CD14-positive monocyte (primary cell): ENCODE measurements at regions not wholly inside any gene's neighbourhood (a gene's known extent, or its start where the extent isn't known, plus 50 kb on each side); places are given as distances from the start of the nearest gene placed in this dataset.

Experiments used
- DNase-seq, 3 donors: peaks; one replicate each; pipeline ENCODE4 v3.0.0-alpha.2; 2011 to 2022
- H2AFZ ChIP-seq: 2 replicates; pipeline ENCODE4 v1.6.0; 2012; ENCODE audit warnings: mild to moderate bottlenecking, low read depth, low read length, inconsistent platforms; ENCODE audit not compliant: insufficient read depth, poor library complexity, severe bottlenecking
- H3K27ac ChIP-seq, 2 donors: 1 replicate in 1 of 2; 2 replicates in 1 of 2; pipeline ENCODE4 v1.5.1; 2012 to 2013; ENCODE audit warnings: low read length in 2 of 2, control low read depth in 1 of 2, inconsistent platforms in 1 of 2, low read depth in 1 of 2, mild to moderate bottlenecking in 1 of 2
- H3K27me3 ChIP-seq, 2 donors: one replicate each; pipeline versions ENCODE4 v1.6.0 to v1.6.1; 2011 to 2013; ENCODE audit warnings: low read length in 2 of 2; ENCODE audit not compliant: control insufficient read depth in 2 of 2, insufficient read depth in 2 of 2
- H3K36me3 ChIP-seq, 2 donors: replicated peaks in 1 of 2; 1 replicate in 1 of 2; 2 replicates in 1 of 2; pipeline versions ENCODE4 v1.5.1 to v1.6.1; 2012 to 2013; ENCODE audit warnings: low read length in 2 of 2, control low read depth in 1 of 2, inconsistent platforms in 1 of 2, mild to moderate bottlenecking in 1 of 2; ENCODE audit not compliant: insufficient read depth in 2 of 2, control insufficient read depth in 1 of 2
- H3K4me1 ChIP-seq, 2 donors: 1 replicate in 1 of 2; 2 replicates in 1 of 2; pipeline versions ENCODE4 v1.5.1 to v1.6.1; 2012 to 2013; ENCODE audit warnings: low read length in 2 of 2, control low read depth in 1 of 2, inconsistent platforms in 1 of 2, mild to moderate bottlenecking in 1 of 2, moderate library complexity in 1 of 2; ENCODE audit not compliant: insufficient read depth in 2 of 2, control insufficient read depth in 1 of 2
- H3K4me2 ChIP-seq: replicated peaks from 2 replicates; pipeline ENCODE3; 2012; ENCODE audit warnings: low read length, moderate library complexity, mild to moderate bottlenecking; ENCODE audit not compliant: poor library complexity, severe bottlenecking; ENCODE audit errors: extremely low read depth
- H3K4me3 ChIP-seq, 3 experiments: fragments of 200-600 bp in 1 of 3; sonication (generic) in 1 of 3; replicated peaks in 1 of 3; 1 replicate in 2 of 3; 2 replicates in 1 of 3; pipeline ENCODE4 v1.5.1; 2011 to 2013; ENCODE audit warnings: low read length in 3 of 3, mild to moderate bottlenecking in 3 of 3, control low read depth in 2 of 3, low read depth in 2 of 3, inconsistent platforms in 1 of 3, moderate library complexity in 1 of 3
- H3K79me2 ChIP-seq: 2 replicates; pipeline ENCODE4 v1.6.0; 2012; ENCODE audit warnings: mild to moderate bottlenecking, control low read depth, inconsistent platforms, low read length, moderate library complexity; ENCODE audit not compliant: insufficient read depth
- H3K9ac ChIP-seq: 2 replicates; pipeline ENCODE4 v1.6.0; 2017; ENCODE audit warnings: low read length, mild to moderate bottlenecking; ENCODE audit not compliant: insufficient read depth, poor library complexity, severe bottlenecking
- H3K9me3 ChIP-seq, 2 donors: replicated peaks in 1 of 2; 1 replicate in 1 of 2; 2 replicates in 1 of 2; pipeline versions ENCODE4 v1.5.1 to v1.6.1; 2012 to 2013; ENCODE audit warnings: low read length in 2 of 2, control low read depth in 1 of 2; ENCODE audit not compliant: control insufficient read depth in 1 of 2, insufficient read depth in 1 of 2
- H4K20me1 ChIP-seq: 2 replicates; pipeline ENCODE4 v1.6.0; 2012; ENCODE audit warnings: mild to moderate bottlenecking, low read length, control low read depth, moderate library complexity; ENCODE audit not compliant: insufficient read depth
- H3K27ac Mint-ChIP-seq, 7 donors: one replicate each; pipeline ENCODE4 v1.8.0; 2020; ENCODE audit warnings: mild to moderate bottlenecking in 7 of 7, mixed read lengths in 7 of 7, moderate library complexity in 6 of 7, inconsistent platforms in 2 of 7
- H3K27me3 Mint-ChIP-seq, 3 donors: one replicate each; pipeline ENCODE4 v1.8.0; 2021 to 2022; ENCODE audit warnings: low read depth in 3 of 3, mild to moderate bottlenecking in 3 of 3, mixed read lengths in 3 of 3, moderate library complexity in 3 of 3, inconsistent platforms in 1 of 3
- H3K36me3 Mint-ChIP-seq, 2 donors: one replicate each; pipeline ENCODE4 v1.8.0; 2020; ENCODE audit warnings: mixed read lengths in 2 of 2, inconsistent platforms in 1 of 2, mild to moderate bottlenecking in 1 of 2
- H3K4me1 Mint-ChIP-seq: one replicate; pipeline ENCODE4 v1.8.0; 2020; ENCODE audit warnings: mild to moderate bottlenecking, mixed read lengths
- H3K4me3 Mint-ChIP-seq, 2 donors: one replicate each; pipeline ENCODE4 v1.8.0; 2020; ENCODE audit warnings: mild to moderate bottlenecking in 2 of 2, mixed read lengths in 2 of 2, moderate library complexity in 1 of 2
- H3K9me3 Mint-ChIP-seq, 7 donors: one replicate each; pipeline ENCODE4 v1.8.0; 2020 to 2022; ENCODE audit warnings: mixed read lengths in 7 of 7, mild to moderate bottlenecking in 6 of 7, moderate library complexity in 6 of 7, inconsistent platforms in 2 of 7
- WGBS: methylation state at CpG from one replicate; pipeline ENCODE4 v1.1.5; 2013; ENCODE audit warnings: missing lambda C conversion rate; ENCODE audit not compliant: insufficient coverage; 5-methylcytosine and 5-hydroxymethylcytosine counted together
- intact Hi-C, 2 donors: fragments of 100-400 bp; cut with micrococcal nuclease; formaldehyde crosslinking; loops; one replicate each; pipeline versions ENCODE4 v1.15.0 to v1.15.1; 2023
- TF ChIP-seq, protein P1 (sequence below): fragments of 200-600 bp; IDR thresholded peaks from one replicate; pipeline ENCODE4 v1.8.0; 2022; ENCODE audit warnings: antibody characterized with exemption, mild to moderate bottlenecking

DNA sequence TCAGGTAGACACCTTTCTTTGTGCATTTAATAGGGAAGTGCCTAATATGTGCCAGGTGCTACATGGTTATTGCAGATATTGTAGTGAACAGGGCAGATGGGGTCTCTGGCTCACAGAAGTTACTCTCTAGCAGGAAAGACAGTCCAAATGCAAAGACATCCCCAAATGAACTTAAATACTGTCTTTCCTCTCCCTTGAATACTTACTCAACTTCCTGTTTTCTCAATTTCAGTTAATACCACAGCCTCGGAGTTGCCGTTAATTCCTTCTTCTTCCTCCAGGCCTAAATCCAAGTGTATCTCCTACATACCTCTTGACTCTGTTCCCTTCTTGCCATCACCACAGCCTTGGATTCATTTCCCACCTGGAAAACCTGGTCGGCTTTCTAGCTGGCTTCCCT, 134.3 kb upstream of the SESN3 start:
- peaks cover 71% of the 10 kb centered on the region for H3K4me1 Mint-ChIP-seq

DNA sequence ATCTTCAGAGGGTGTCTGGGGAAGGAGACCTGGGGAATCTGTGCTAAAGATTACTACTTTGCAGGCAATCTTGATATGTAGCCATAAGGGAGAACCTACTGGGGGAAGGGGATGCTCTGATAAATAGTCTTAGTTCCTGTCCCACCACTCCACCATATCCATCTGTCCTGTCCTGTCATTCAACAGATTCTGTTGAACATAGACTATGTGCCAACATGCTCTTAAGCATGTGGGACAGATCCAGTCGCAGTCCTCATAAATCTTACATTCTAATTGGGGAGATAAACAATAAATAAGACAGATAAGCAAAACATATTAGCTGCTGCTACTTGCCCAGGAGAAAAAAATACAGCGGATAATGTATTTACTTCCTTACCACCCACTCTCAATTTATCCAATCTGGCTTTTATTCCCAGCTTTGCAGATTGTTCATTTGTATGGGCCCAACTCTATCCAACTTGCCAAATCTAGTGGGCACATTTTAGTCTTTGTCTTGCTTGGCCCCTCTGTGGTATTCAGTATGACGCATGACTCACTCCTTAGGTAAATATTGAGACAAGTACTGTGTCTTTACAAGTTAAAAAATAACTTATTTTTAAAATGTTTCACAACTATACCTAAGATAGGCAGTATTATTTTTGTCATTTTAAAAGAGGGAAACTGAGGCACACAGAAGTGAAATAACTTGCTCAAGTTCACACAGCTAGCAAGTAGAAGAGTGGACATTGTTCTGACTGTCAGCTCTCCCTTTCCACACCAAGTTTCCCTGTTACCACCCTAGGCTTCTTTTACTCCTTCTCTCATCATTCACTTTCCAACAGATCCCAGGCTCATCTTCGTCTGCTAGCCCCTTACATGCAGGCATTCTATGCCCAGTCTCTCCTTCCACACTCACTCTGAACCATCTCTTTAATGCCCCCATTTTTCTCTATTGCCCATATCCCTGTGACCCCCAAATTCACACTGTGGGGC, 133.6 kb upstream of the SESN3 start:
- 45% methylated on average over 1 of the region's 4 CpGs for WGBS
- H3K27ac ChIP-seq: peak overlapping the region in 1 of 2 donors; percentile 46
- no peaks in the 10 kb centered on the region for H3K9me3 ChIP-seq
- peak in 1 of 3 donors; percentile 14 for DNase-seq
- no peaks in the 10 kb centered on the region for H3K36me3 ChIP-seq
- H3K27ac Mint-ChIP-seq: peak overlapping the region; percentile 55 to 89 (median 84)
- H4K20me1 ChIP-seq: no peaks in the 10 kb centered on the region
- no peaks in the 10 kb centered on the region for H3K36me3 Mint-ChIP-seq
- peak overlapping the region in 1 of 3 experiments; percentile 38 for H3K4me3 ChIP-seq
- intact Hi-C loops: loop anchor here (10.0 kb wide), 3 partner anchors 70 to 130 kb away; partner anchors contain the start of gene SESN3 (in 1 of the 2)
- peaks cover 73% of the 10 kb centered on the region for H3K4me1 Mint-ChIP-seq
- peak overlapping the region; percentile 43 for H3K4me2 ChIP-seq
- H3K79me2 ChIP-seq: no peaks in the 10 kb centered on the region
- H3K9ac ChIP-seq: no peak overlapping the region
- TF ChIP-seq, protein P1, sequence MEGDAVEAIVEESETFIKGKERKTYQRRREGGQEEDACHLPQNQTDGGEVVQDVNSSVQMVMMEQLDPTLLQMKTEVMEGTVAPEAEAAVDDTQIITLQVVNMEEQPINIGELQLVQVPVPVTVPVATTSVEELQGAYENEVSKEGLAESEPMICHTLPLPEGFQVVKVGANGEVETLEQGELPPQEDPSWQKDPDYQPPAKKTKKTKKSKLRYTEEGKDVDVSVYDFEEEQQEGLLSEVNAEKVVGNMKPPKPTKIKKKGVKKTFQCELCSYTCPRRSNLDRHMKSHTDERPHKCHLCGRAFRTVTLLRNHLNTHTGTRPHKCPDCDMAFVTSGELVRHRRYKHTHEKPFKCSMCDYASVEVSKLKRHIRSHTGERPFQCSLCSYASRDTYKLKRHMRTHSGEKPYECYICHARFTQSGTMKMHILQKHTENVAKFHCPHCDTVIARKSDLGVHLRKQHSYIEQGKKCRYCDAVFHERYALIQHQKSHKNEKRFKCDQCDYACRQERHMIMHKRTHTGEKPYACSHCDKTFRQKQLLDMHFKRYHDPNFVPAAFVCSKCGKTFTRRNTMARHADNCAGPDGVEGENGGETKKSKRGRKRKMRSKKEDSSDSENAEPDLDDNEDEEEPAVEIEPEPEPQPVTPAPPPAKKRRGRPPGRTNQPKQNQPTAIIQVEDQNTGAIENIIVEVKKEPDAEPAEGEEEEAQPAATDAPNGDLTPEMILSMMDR: no peak
- peaks cover 0 to 2% (median 0%) of the 10 kb centered on the region in 7 donors for H3K9me3 Mint-ChIP-seq
- H3K4me1 ChIP-seq: peaks cover 64 to 70% of the 10 kb centered on the region in 2 donors
- no peak overlapping the region for H2AFZ ChIP-seq
- H3K27me3 ChIP-seq: no peaks in the 10 kb centered on the region
- H3K27me3 Mint-ChIP-seq: peaks cover 0 to 1% (median 1%) of the 10 kb centered on the region in 3 donors
- peak overlapping the region; percentile 13 to 75 for H3K4me3 Mint-ChIP-seq

More for the DNA sequence above, 134.3 kb upstream of the SESN3 start:
- Histone ChIP-seq H3K4me2 (peak overlapping the region; percentile 43), H3K27me3 (no peaks in the 10 kb centered on the region), H3K27ac (peak overlapping the region in 1 of 2 donors; percentile 46), H3K9me3 (no peaks in the 10 kb centered on the region), H3K79me2 (no peaks in the 10 kb centered on the region), H4K20me1 (no peaks in the 10 kb centered on the region), H3K9ac (no peak overlapping the region), H3K4me1 (peaks cover 61 to 68% of the 10 kb centered on the region in 2 donors), H2AFZ (peak overlapping the region; percentile 24), H3K36me3 (no peaks in the 10 kb centered on the region), H3K4me3 (peak overlapping the region in 1 of 3 experiments; percentile 38)
- intact Hi-C loops: loop anchor here (10.0 kb wide), 3 partner anchors 71 to 131 kb away; partner anchors contain the start of gene SESN3 (in 1 of the 2)
- WGBS: 2% methylated on average over 3 of the region's 3 CpGs
- Mint-ChIP-seq H3K27ac (peak overlapping the region; percentile 55 to 89 (median 84)), H3K4me3 (peak overlapping the region; percentile 35 to 75), H3K9me3 (peaks cover 0 to 3% (median 0%) of the 10 kb centered on the region in 7 donors), H3K36me3 (no peaks in the 10 kb centered on the region), H3K27me3 (peaks cover 0 to 2% (median 1%) of the 10 kb centered on the region in 3 donors)
- TF ChIP-seq, protein P1: no peak
- peak; percentile 44 to 73 (median 63) for DNase-seq
